Esophagus muscularis mucosa (tissue), 4 donors: ENCODE measurements at regions not wholly inside any gene's neighbourhood (a gene's known extent, or its start where the extent isn't known, plus 50 kb on each side); places are given as distances from the start of the nearest gene placed in this dataset.
"Not testable (repeated sequence)": the region's sequence is repeated elsewhere in the genome, so short reads cannot be mapped to it uniquely, and the experiment has no call there.

ENCODE experiments used
- DNase-seq: peaks from one replicate; pipeline ENCODE4 v3.0.0-alpha.2; 2017; ENCODE audit errors: extremely low spot score
- H3K27ac ChIP-seq, 4 donors: fragments of 200-600 bp; sonication (generic); replicated peaks in 1 of 4; 1 replicate in 3 of 4; 2 replicates in 1 of 4; pipeline ENCODE4 v1.5.1; 2016 to 2019; ENCODE audit warnings: mild to moderate bottlenecking in 1 of 4
- H3K27me3 ChIP-seq, 4 donors: fragments of 200-600 bp; sonication (generic); one replicate each; pipeline versions ENCODE4 v1.5.1 to v1.6.0; 2016 to 2019
- H3K36me3 ChIP-seq, 4 donors: fragments of 200-600 bp; sonication (generic); one replicate each; pipeline ENCODE4 v1.5.1; 2016 to 2019
- H3K4me1 ChIP-seq, 4 donors: fragments of 200-600 bp; sonication (generic); one replicate each; pipeline ENCODE4 v1.5.1; 2016 to 2019
- H3K4me3 ChIP-seq, 4 donors: fragments of 200-600 bp; sonication (generic); 1 replicate in 2 of 4; 2 replicates in 2 of 4; pipeline ENCODE4 v1.5.1; 2016 to 2019; ENCODE audit warnings: mild to moderate bottlenecking in 4 of 4, moderate library complexity in 1 of 4
- H3K9me3 ChIP-seq, 4 donors: fragments of 200-600 bp; sonication (generic); 1 replicate in 3 of 4; 2 replicates in 1 of 4; pipeline ENCODE4 v1.5.1; 2016 to 2019
- EP300 ChIP-seq: sonication (generic); formaldehyde crosslinking; IDR thresholded peaks from one replicate; pipeline ENCODE4 v1.6.1; 2017; ENCODE audit warnings: antibody characterized with exemption
- POLR2A ChIP-seq: fragments of 450-650 bp; IDR thresholded peaks from one replicate; pipeline ENCODE4 v1.6.1; 2017; ENCODE audit warnings: antibody characterized with exemption, moderate library complexity, mild to moderate bottlenecking, low read depth
- POLR2AphosphoS5 ChIP-seq, 2 donors: sonication (generic); formaldehyde crosslinking; IDR thresholded peaks; one replicate each; pipeline ENCODE4 v1.6.1; 2017; ENCODE audit warnings: antibody characterized with exemption in 2 of 2
- WGBS: methylation state at CpG from one replicate; pipeline ENCODE4 v1.1.5; 2018; 5-methylcytosine and 5-hydroxymethylcytosine counted together
- intact Hi-C: fragments of 100-400 bp; cut with DNase I; formaldehyde crosslinking; loops from one replicate; pipeline ENCODE4 v1.15.1; 2023
- TF ChIP-seq, protein P1 (sequence below), 3 experiments: fragments of 200-600 bp in 2 of 3; fragments of 450-650 bp in 1 of 3; sonication (generic) in 2 of 3; IDR thresholded peaks; one replicate each; pipeline ENCODE4 v1.5.1; 2017 to 2019; ENCODE audit warnings: antibody characterized with exemption in 3 of 3, mild to moderate bottlenecking in 2 of 3, moderate library complexity in 1 of 3

DNA sequence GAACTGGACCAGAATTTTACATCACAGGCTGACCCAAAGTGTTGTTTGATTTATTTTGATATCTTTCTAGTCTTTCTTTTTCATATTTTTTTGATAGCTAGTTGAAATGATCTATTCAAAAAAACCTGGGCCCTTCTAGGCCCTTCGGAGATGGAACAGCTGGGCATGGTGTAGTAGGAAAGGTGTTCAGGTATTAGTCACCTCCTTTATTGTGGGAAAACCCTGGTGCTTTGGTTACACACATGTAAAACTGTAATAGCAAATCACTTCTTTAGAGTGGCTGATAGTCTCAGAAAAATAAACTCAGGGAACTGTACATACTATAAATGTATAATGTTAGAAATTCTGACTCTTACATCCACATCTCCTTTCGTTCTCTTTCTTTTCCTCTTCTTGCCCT, 234.5 kb downstream of the PLA2G4A start:
- Histone ChIP-seq H3K4me1 (no peaks in the 10 kb centered on the region), H3K4me3 (no peak overlapping the region), H3K27ac (no peak overlapping the region), H3K27me3 (no peaks in the 10 kb centered on the region), H3K9me3 (no peaks in the 10 kb centered on the region), H3K36me3 (no peaks in the 10 kb centered on the region)
- intact Hi-C loops, result no loop called here
- TF ChIP-seq POLR2A (no peak), EP300 (no peak), POLR2AphosphoS5 (IDR thresholded peaks at IDR 0.05) (no peak)
- TF ChIP-seq, protein P1, sequence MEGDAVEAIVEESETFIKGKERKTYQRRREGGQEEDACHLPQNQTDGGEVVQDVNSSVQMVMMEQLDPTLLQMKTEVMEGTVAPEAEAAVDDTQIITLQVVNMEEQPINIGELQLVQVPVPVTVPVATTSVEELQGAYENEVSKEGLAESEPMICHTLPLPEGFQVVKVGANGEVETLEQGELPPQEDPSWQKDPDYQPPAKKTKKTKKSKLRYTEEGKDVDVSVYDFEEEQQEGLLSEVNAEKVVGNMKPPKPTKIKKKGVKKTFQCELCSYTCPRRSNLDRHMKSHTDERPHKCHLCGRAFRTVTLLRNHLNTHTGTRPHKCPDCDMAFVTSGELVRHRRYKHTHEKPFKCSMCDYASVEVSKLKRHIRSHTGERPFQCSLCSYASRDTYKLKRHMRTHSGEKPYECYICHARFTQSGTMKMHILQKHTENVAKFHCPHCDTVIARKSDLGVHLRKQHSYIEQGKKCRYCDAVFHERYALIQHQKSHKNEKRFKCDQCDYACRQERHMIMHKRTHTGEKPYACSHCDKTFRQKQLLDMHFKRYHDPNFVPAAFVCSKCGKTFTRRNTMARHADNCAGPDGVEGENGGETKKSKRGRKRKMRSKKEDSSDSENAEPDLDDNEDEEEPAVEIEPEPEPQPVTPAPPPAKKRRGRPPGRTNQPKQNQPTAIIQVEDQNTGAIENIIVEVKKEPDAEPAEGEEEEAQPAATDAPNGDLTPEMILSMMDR (IDR thresholded peaks at IDR 0.05), result no peak
- 65% methylated on average over 2 of the region's 2 CpGs for WGBS
- no peak for DNase-seq

DNA sequence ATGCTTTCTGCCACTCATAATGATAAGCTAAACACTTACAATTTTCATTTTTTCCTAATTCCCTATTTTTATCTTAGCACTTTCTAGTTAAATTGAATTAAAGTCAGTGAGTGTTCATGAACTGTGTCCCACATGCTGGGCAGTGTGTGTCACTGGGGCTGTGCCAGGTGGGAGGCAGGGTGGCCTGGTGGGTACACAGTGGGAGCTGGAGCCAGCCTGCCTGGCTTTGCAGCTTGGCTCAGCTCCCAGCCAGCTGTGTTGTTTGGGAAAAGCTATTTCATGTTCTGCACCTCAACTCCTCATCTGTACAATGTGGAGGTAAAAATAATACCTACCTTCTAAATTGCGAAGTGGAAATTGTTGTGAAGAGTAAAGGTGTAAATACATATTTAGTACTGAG, 238.4 kb downstream of the PLA2G4A start:
- H3K27me3 ChIP-seq, result no peaks in the 10 kb centered on the region
- DNase-seq, result no peak
- 81% methylated on average over 1 of the region's 1 CpG for WGBS

DNA sequence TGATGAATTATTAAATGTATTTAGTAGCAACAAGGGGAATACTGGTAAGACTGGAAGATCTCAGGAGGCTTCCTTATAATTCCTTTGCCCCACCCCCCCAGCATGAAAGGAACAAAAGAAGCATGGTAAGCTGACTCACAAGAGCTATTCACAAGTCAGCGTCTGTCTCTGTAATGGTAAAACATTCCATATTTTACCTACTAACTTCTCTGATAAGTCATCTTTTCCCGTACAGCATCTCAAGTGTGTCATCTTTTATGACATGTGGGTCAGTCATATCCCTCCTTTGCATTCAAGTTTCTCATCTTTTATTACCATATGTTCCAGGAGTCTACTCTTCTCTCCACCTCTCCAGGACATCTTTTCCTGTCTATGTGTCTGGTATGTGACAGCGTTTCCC, 241.3 kb downstream of the PLA2G4A start:
- no peak for DNase-seq
- H3K4me3 ChIP-seq, result no peak overlapping the region
- 78% methylated on average over 3 of the region's 3 CpGs for WGBS

More for the DNA sequence above, 238.4 kb downstream of the PLA2G4A start:
- no peak for TF ChIP-seq POLR2A
- no peak for TF ChIP-seq POLR2AphosphoS5 (IDR thresholded peaks at IDR 0.05)
- no peak for TF ChIP-seq EP300
- TF ChIP-seq, protein P1 (IDR thresholded peaks at IDR 0.05), result no peak
- Histone ChIP-seq H3K9me3 (no peaks in the 10 kb centered on the region), H3K36me3 (no peaks in the 10 kb centered on the region), H3K4me1 (no peaks in the 10 kb centered on the region), H3K4me3 (no peak overlapping the region), H3K27ac (no peak overlapping the region)
- intact Hi-C loops, result no loop called here

DNA sequence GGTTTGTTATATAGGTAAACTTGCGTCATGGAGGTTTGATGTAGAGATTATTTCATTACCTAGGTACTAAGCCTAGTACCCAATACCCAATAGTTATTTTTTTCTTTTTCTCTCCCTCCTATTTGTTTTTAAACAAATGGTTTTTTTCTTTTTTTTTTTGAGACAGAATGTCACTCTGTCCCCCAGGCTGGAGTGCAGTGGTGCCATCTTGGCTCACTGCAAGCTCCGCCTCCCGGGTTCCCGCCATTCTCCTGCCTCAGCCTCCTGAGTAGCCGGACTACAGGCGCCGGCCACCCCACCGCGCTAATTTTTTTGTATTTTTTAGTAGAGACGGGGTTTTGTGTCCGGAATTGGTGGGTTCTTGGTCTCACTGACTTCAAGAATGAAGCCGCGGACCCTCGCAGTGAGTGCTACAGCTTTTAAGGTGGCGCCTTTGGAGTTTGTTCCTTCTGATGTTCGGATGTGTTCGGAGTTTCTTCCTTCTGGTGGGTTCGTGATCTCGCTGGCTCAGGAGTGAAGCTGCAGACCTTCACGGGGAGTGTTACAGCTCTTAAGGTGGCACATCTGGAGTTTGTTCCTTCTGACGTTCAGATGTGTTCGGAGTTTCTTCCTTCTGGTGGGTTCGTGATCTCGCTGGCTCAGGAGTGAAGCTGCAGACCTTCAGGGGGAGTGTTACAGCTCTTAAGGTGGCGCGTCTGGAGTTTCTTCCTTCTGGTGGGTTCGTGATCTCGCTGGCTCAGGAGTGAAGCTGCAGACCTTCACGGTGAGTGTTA, 243.7 kb downstream of the PLA2G4A start:
- H3K4me1 ChIP-seq, H3K27me3 ChIP-seq, intact Hi-C loops, DNase-seq, H3K36me3 ChIP-seq, H3K27ac ChIP-seq: not testable (repeated sequence)
- Histone ChIP-seq H3K4me3 (peak overlapping the region in 2 of 4 donors; percentile 3 to 31), H3K9me3 (peaks cover 0 to 11% (median 0%) of the 10 kb centered on the region in 4 donors)
- 89% methylated on average over 29 of the region's 29 CpGs for WGBS

More for the DNA sequence above, 241.3 kb downstream of the PLA2G4A start:
- Histone ChIP-seq H3K36me3 (no peaks in the 10 kb centered on the region), H3K9me3 (peaks cover 0 to 11% (median 0%) of the 10 kb centered on the region in 4 donors), H3K4me1 (no peaks in the 10 kb centered on the region), H3K27me3 (no peaks in the 10 kb centered on the region), H3K27ac (no peak overlapping the region)
- intact Hi-C loops, result loop anchor here (2.0 kb wide), 1 partner anchor 21 kb away; no protein-coding TSS in a partner anchor
- TF ChIP-seq POLR2AphosphoS5 (IDR thresholded peaks at IDR 0.05), result no peak
- TF ChIP-seq EP300, result no peak
- TF ChIP-seq POLR2A, result no peak
- TF ChIP-seq, protein P1 (IDR thresholded peaks at IDR 0.05), result no peak

DNA sequence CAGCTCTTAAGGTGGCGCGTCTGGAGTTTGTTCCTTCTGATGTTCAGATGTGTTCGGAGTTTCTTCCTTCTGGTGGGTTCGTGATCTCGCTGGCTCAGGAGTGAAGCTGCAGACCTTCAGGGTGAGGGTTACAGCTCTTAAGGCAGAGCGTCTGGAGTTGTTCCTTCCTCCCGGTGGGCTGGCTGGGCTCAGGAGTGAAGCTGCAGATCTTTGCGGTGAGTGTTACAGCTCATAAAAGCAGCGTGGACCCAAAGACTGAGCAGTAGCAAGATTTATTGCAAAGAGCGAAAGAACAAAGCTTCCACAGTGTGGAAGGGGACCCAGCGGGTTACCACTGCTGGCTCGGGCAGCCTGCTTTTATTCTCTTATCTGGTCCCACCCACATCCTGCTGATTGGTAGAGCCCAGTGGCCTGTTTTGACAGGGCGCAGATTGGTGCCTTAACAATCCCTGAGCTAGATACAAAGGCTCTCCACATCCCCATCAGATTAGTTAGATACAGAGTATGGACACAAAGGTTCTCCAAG, 244.3 kb downstream of the PLA2G4A start:
- intact Hi-C loops, H3K27me3 ChIP-seq, H3K4me1 ChIP-seq, DNase-seq, H3K36me3 ChIP-seq, H3K27ac ChIP-seq: not testable (repeated sequence)
- 81% methylated on average over 13 of the region's 13 CpGs for WGBS
- Histone ChIP-seq H3K4me3 (peak overlapping the region in 1 of 4 donors; percentile 3), H3K9me3 (peaks cover 0 to 11% (median 0%) of the 10 kb centered on the region in 4 donors)

DNA sequence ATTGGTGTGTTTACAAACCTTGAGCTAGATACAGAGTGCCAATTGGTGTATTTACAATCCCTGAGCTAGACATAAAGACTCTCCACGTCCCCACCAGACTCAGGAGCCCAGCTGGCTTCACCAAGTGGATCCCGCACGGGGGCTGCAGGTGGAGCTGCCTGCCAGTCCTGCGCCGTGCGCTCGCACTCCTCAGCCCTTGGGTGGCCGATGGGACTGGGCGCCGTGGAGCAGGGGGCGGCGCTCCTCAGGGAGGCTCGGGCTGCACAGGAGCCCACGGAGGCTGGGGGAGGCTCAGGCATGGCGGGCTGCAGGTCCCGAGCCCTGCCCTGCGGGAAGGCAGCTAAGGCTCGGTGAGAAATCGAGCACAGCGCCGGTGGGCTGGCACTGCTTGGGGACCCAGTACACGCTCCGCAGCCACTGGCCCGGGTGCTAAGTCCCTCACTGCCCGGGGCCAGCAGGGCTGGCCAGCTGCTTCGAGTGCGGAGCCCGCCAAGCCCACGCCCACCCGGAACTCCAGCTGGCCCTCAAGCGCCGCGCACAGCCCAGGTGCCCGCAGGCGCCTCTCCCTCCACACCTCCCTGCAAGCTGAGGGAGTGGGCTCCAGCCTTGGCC, 245.0 kb downstream of the PLA2G4A start:
- H3K27ac ChIP-seq, H3K27me3 ChIP-seq, intact Hi-C loops: not testable (repeated sequence)

More for the DNA sequence above, 245.0 kb downstream of the PLA2G4A start:
- not testable (repeated sequence) for H3K4me1 ChIP-seq, DNase-seq, H3K36me3 ChIP-seq, H3K4me3 ChIP-seq
- 80% methylated on average over 1 of the region's 35 CpGs for WGBS
- peaks cover 0 to 11% (median 0%) of the 10 kb centered on the region in 4 donors for H3K9me3 ChIP-seq
